B cell (primary cell): ENCODE measurements at regions not wholly inside any gene's neighbourhood (a gene's known extent, or its start where the extent isn't known, plus 50 kb on each side); places are given as distances from the start of the nearest gene placed in this dataset.

ENCODE experiments used
- ATAC-seq: fragments of 200-7000 bp; cut with Tn5 transposase; one replicate; pipeline ENCODE4 v1.10.0; 2021; ENCODE audit warnings: low read depth, mild to moderate bottlenecking, moderate number of reproducible peaks, moderate library complexity
- CTCF ChIA-PET: fragments of 350-600 bp; sonication (Branson Sonifier 250); formaldehyde crosslinking; loops from one replicate; lab custom pipeline; 2021; ENCODE audit warnings: antibody characterized with exemption, inconsistent platforms; lab: Charles Lee
- POLR2A ChIA-PET: fragments of 350-600 bp; sonication (Branson Sonifier 250); formaldehyde crosslinking; loops from one replicate; lab custom pipeline; 2021; ENCODE audit warnings: antibody characterized with exemption; lab: Charles Lee
- DNase-seq: peaks from one replicate; pipeline ENCODE4 v3.0.0; 2013
- H2AFZ ChIP-seq: 2 replicates; pipeline ENCODE4 v1.6.1; 2012; ENCODE audit warnings: mild to moderate bottlenecking, low read depth, low read length; ENCODE audit not compliant: insufficient read depth, poor library complexity, severe bottlenecking
- H3K27ac ChIP-seq, 2 donors: 1 replicate in 1 of 2; 2 replicates in 1 of 2; pipeline ENCODE4 v1.5.1; 2012 to 2013; ENCODE audit warnings: low read length in 2 of 2, mild to moderate bottlenecking in 2 of 2, moderate library complexity in 1 of 2
- H3K27me3 ChIP-seq, 4 experiments: fragments of 200-600 bp in 1 of 4; sonication (generic) in 1 of 4; replicated peaks in 1 of 4; 1 replicate in 2 of 4; 2 replicates in 2 of 4; pipeline versions ENCODE4 v1.6.1 to v1.7.0; 2013 to 2016; ENCODE audit warnings: low read length in 3 of 4, mild to moderate bottlenecking in 2 of 4, mixed read lengths in 1 of 4, moderate library complexity in 1 of 4; ENCODE audit not compliant: insufficient read depth in 4 of 4, control insufficient read depth in 3 of 4; ENCODE audit errors: control extremely low read depth in 1 of 4
- H3K36me3 ChIP-seq, 2 experiments: replicated peaks in 1 of 2; 1 replicate in 1 of 2; 2 replicates in 1 of 2; pipeline versions ENCODE4 v1.6.1 to v1.7.1; 2013; ENCODE audit warnings: low read length in 1 of 2; ENCODE audit not compliant: insufficient read depth in 2 of 2, control insufficient read depth in 1 of 2; ENCODE audit errors: control extremely low read depth in 1 of 2, extremely low read depth in 1 of 2
- H3K4me1 ChIP-seq, 2 donors: fragments of 200-600 bp in 1 of 2; sonication (generic) in 1 of 2; 1 replicate in 1 of 2; 2 replicates in 1 of 2; pipeline versions ENCODE4 v1.5.1 to v1.6.1; 2013 to 2017; ENCODE audit warnings: low read length in 2 of 2; ENCODE audit not compliant: control insufficient read depth in 2 of 2, insufficient read depth in 2 of 2
- H3K4me2 ChIP-seq: replicated peaks from 2 replicates; pipeline ENCODE3; 2012; ENCODE audit warnings: mild to moderate bottlenecking, low read depth, low read length; ENCODE audit not compliant: poor library complexity, severe bottlenecking
- H3K4me3 ChIP-seq, 5 experiments: fragments of 200-600 bp in 1 of 5; sonication (generic) in 1 of 5; 1 replicate in 3 of 5; 2 replicates in 2 of 5; pipeline versions ENCODE4 v1.5.1 to v1.7.0; 2011 to 2016; ENCODE audit warnings: low read length in 4 of 5, mild to moderate bottlenecking in 4 of 5, low read depth in 2 of 5, control low read depth in 1 of 5, moderate library complexity in 1 of 5; ENCODE audit not compliant: insufficient read depth in 1 of 5; ENCODE audit errors: control extremely low read depth in 1 of 5, extremely low read depth in 1 of 5
- H3K79me2 ChIP-seq: fragments of 200-600 bp; sonication (generic); one replicate; pipeline ENCODE4 v1.6.0; 2016; ENCODE audit warnings: low read length; ENCODE audit not compliant: control insufficient read depth, insufficient read depth
- H3K9ac ChIP-seq: fragments of 200-600 bp; sonication (generic); 2 replicates; pipeline ENCODE4 v1.6.1; 2017; ENCODE audit warnings: mild to moderate bottlenecking, low read length, moderate library complexity
- H3K9me3 ChIP-seq, 3 donors: one replicate each; pipeline versions ENCODE4 v1.6.1 to v1.7.1; 2013; ENCODE audit warnings: low read length in 2 of 3; ENCODE audit not compliant: control insufficient read depth in 2 of 3, insufficient read depth in 1 of 3; ENCODE audit errors: control extremely low read depth in 1 of 3
- H4K20me1 ChIP-seq: 2 replicates; pipeline ENCODE4 v1.6.0; 2012; ENCODE audit warnings: mild to moderate bottlenecking, low read length; ENCODE audit not compliant: insufficient read depth, control insufficient read depth, poor library complexity, severe bottlenecking
- H3K27ac Mint-ChIP-seq: one replicate; pipeline ENCODE4 v1.8.0; 2021; ENCODE audit warnings: mixed read lengths
- H3K27me3 Mint-ChIP-seq: one replicate; pipeline ENCODE4 v1.8.0; 2021; ENCODE audit warnings: mixed read lengths
- H3K4me1 Mint-ChIP-seq: one replicate; pipeline ENCODE4 v1.8.0; 2021; ENCODE audit warnings: mixed read lengths
- H3K4me3 Mint-ChIP-seq: one replicate; pipeline ENCODE4 v1.8.0; 2021; ENCODE audit warnings: mixed read lengths
- H3K9me3 Mint-ChIP-seq: one replicate; pipeline ENCODE4 v1.8.0; 2022; ENCODE audit warnings: mixed read lengths; ENCODE audit not compliant: insufficient read depth
- CTCF ChIP-seq: fragments of 200-600 bp; IDR thresholded peaks from one replicate; pipeline ENCODE4 v1.8.0; 2022; ENCODE audit warnings: antibody characterized with exemption, mild to moderate bottlenecking
- EZH2 ChIP-seq: IDR thresholded peaks from 2 replicates; pipeline ENCODE4 v1.6.1; 2012; ENCODE audit warnings: borderline replicate concordance, low read depth, mild to moderate bottlenecking, moderate library complexity, low read length; ENCODE audit not compliant: insufficient read depth, poor library complexity, severe bottlenecking
- WGBS: methylation state at CpG from one replicate; pipeline ENCODE4 v1.1.5; 2013; ENCODE audit warnings: missing lambda C conversion rate; ENCODE audit not compliant: insufficient coverage; 5-methylcytosine and 5-hydroxymethylcytosine counted together
- intact Hi-C: fragments of 100-400 bp; cut with micrococcal nuclease; formaldehyde crosslinking; loops from one replicate; pipeline ENCODE4 v1.10.0; 2022

GRCh38 chr5:115054387-115054951 is 115.2 kb downstream of the TRIM36 start:
- CTCF ChIA-PET = no interaction called here
- Histone ChIP-seq H3K4me2 (no peak overlapping the region), H3K9me3 (no peaks in the 10 kb centered on the region), H3K4me1 (no peaks in the 10 kb centered on the region), H3K27ac (no peak overlapping the region), H3K27me3 (no peaks in the 10 kb centered on the region), H3K79me2 (no peaks in the 10 kb centered on the region), H3K9ac (no peak overlapping the region), H3K4me3 (no peak overlapping the region), H3K36me3 (no peaks in the 10 kb centered on the region), H4K20me1 (no peaks in the 10 kb centered on the region), H2AFZ (no peak overlapping the region)
- H3K9me3 Mint-ChIP-seq = no peaks in the 10 kb centered on the region
- no peak for ATAC-seq
- H3K4me3 Mint-ChIP-seq = no peak overlapping the region
- no peaks in the 10 kb centered on the region for H3K4me1 Mint-ChIP-seq
- no peak overlapping the region for H3K27ac Mint-ChIP-seq
- POLR2A ChIA-PET = no interaction called here
- WGBS = no CpG with 5 or more reads among the region's 1 CpG
- no peaks in the 10 kb centered on the region for H3K27me3 Mint-ChIP-seq
- intact Hi-C loops = no loop called here
- DNase-seq = no peak
- TF ChIP-seq EZH2 = no peak
- no peak for TF ChIP-seq CTCF

- Histone ChIP-seq H3K79me2 (no peaks in the 10 kb centered on the region), H3K27me3 (no peaks in the 10 kb centered on the region), H3K4me1 (no peaks in the 10 kb centered on the region), H3K27ac (no peak overlapping the region), H3K36me3 (no peaks in the 10 kb centered on the region), H2AFZ (no peak overlapping the region), H3K9ac (no peak overlapping the region), H4K20me1 (no peaks in the 10 kb centered on the region), H3K4me3 (no peak overlapping the region), H3K4me2 (no peak overlapping the region), H3K9me3 (no peaks in the 10 kb centered on the region)
- POLR2A ChIA-PET = no interaction called here
- H3K9me3 Mint-ChIP-seq = no peaks in the 10 kb centered on the region
- no peak overlapping the region for H3K27ac Mint-ChIP-seq
- 100% methylated on average over 1 of the region's 2 CpGs for WGBS
- DNase-seq (no peak), ATAC-seq (no peak)
- H3K4me1 Mint-ChIP-seq = no peaks in the 10 kb centered on the region
- CTCF ChIA-PET = no interaction called here
- TF ChIP-seq CTCF (no peak), EZH2 (no peak)
- intact Hi-C loops = no loop called here
- H3K27me3 Mint-ChIP-seq = peaks cover 9% of the 10 kb centered on the region
- no peak overlapping the region for H3K4me3 Mint-ChIP-seq
Observed at GRCh38 chr5:115052948-115053347, 116.8 kb downstream of the TRIM36 start.
